GM18951 (cell line): ENCODE measurements at regions not wholly inside any gene's neighbourhood (a gene's known extent, or its start where the extent isn't known, plus 50 kb on each side); places are given as distances from the start of the nearest gene placed in this dataset.

Experiments used
- POLR2A ChIP-seq: IDR thresholded peaks from 4 replicates; pipeline ENCODE4 v1.6.1; 2011; ENCODE audit warnings: mild to moderate bottlenecking; ENCODE audit not compliant: insufficient read length, insufficient read depth; ENCODE audit errors: extremely low read depth
- in situ Hi-C: fragments of 300-500 bp; cut with MboI; formaldehyde crosslinking; loops from one replicate; pipeline ENCODE4 v1.12.0; 2022; ENCODE audit warnings: low sequenced_read_pairs, mixed read lengths, inconsistent platforms; ENCODE audit not compliant: unreplicated experiment

GRCh38 chr10:3471472-3471871 lies 298.9 kb upstream of the PITRM1 start:
- no peak for TF ChIP-seq POLR2A
- in situ Hi-C loops, result no loop called here

DNA sequence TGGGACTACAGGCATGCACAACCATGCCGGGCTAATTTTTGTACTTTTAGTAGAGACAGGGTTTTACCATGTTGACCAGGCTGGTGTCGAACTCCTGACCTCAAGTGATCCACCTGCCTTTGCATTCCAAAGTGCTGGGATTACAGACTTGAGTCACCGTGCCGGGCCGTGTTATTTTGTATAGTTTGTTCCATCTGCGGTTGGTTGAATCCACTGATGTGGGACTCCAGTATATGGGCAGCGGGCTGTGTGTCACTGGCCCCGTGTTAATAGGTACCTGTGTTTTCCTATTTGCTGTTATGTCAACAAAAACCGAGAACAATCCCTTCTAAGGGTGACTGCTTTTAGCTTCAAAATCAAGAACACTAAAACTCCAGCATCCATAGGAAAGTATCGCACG lies 297.6 kb upstream of the PITRM1 start:
- in situ Hi-C loops, result no loop called here
- no peak for TF ChIP-seq POLR2A

GRCh38 chr10:3469639-3470020 lies 297.0 kb upstream of the PITRM1 start:
- no peak for TF ChIP-seq POLR2A
- in situ Hi-C loops, result no loop called here

GRCh38 chr10:3468919-3469638 lies 296.5 kb upstream of the PITRM1 start:
- in situ Hi-C loops, result no loop called here
- TF ChIP-seq POLR2A, result no peak

DNA sequence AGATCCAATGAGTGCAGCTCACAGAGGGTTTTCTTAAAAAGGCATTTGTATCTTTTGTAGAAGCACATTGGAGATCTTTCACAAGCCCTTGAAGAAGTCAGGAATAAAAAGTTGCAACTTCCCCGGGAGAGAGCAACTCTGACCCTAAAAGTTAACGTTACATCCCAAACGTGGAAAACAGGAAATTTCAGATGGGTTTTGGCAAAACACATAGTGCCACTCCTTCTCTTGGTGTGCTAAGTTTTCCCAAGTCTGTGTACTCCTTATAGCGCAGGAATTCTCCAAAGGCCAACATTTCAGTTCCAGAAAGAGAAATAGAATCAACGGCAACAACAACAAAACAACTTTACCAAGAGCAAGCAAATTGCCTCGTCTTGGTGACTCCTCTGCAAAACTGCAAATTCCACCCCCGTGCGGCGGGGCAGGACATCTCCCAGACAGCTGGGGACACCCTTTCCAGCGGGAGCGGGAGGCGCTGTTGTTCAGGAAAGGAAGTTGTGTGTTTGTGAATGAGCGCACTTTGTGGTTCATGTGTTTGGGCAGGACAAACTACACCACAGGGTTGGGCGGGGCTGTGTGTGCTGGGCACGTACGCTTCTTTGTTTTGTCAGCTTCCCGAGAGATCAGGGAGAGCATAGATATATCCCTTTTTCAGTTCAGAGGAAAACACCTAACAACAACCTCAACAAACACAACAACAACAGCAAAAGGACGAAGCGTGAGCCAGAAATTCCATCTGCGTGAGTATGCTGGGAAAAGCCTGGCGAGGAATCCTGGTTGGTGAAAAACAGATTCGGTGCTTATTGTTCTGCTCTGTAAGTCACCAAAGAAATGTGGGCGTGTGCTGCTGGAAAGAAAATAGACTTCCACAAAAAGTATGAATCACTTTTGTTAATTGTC lies 294.7 kb upstream of the PITRM1 start:
- in situ Hi-C loops, result no loop called here
- TF ChIP-seq POLR2A, result no peak

GRCh38 chr10:3465406-3465891 lies 292.9 kb upstream of the PITRM1 start:
- in situ Hi-C loops, result no loop called here
- TF ChIP-seq POLR2A, result no peak

- TF ChIP-seq POLR2A, result no peak
- in situ Hi-C loops, result no loop called here
These were observed 292.3 kb upstream of the PITRM1 start for GRCh38 chr10:3464760-3465405.

DNA sequence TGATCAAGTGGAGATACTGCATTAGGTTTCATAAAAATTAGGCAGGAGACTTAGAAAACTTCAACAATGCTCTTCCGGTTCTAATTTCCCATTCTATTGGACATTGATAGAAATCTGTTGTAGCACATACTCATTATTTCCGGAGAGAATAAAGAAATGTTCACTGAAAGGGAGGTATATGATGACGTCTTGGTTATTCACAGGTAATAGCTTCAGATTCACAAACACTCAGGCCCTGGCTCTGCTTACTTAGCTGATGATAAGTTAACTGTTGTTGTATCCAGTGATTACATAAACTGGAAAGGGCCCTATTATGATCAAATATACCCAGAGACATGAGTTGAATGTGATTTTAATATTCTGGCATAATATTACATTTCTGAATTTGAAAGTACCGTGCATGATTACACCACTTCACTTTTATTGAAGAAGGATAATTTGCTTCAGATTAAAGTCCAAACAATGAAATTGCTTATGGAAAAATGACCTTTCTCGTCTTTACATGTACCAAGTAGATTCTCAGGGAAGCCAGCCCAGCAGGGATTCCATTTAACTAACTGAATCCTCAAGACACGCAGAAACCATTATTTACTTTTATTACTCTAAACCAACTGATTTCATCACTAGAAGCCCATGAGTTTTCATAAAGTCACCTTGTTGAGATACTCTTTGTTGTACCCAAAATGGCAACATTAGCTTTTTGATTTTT lies 288.0 kb upstream of the PITRM1 start:
- no peak for TF ChIP-seq POLR2A
- in situ Hi-C loops, result no loop called here

DNA sequence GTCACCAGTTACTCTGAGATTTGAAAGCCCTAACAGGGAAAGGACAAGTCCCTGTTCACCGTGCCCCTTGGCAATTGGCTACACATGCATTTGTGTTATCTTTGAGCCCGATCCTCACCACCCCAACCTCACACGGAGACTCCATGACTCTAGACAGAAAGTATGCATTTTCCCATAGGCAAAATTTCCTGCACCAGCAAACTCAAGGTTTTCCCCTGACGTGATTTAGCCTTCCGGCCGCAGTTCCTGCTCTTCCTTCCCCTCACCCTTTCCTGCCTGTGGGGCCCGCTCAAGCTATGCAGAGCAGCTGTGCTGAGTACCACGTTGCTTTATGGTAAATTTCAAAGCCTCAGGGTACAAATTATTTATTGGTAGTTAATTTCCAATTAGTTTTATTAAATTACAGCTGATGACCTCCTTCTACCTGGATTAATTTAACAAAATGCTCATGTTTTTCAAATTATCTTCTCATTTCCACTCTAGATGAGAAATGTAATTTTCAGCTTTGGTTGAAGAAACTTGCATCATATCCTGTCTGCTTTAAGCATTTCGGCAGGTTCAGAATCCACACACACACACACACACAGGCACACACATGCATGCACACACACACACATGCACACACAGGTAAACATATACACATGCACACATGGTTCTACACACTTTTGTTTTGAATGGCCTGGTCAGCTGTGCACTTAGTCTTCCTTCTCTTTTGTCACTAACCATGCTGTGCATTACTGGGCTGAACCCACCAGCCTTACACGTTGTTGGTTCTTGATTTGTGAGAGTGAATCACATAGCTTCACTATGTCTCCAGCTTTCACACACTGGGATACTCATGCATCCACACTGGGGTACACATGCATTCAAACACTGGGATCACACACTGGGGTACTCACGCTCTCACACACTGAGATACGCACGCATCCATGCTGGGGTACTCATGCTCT lies 283.1 kb upstream of the PITRM1 start:
- in situ Hi-C loops, result no loop called here
- no peak for TF ChIP-seq POLR2A

GRCh38 chr10:3452683-3453361 lies 280.2 kb upstream of the PITRM1 start:
- in situ Hi-C loops, result no loop called here
- no peak for TF ChIP-seq POLR2A

- in situ Hi-C loops, result no loop called here
These were observed 279.6 kb upstream of the PITRM1 start for GRCh38 chr10:3452173-3452626.

More at GRCh38 chr10:3452173-3452626, 279.6 kb upstream of the PITRM1 start:
- no peak for TF ChIP-seq POLR2A
